ENCODE measurements at regions not wholly inside any gene's neighbourhood (a gene's known extent, or its start where the extent isn't known, plus 50 kb on each side); places are given as distances from the start of the nearest gene placed in this dataset.

GRCh38 chr5:21159510-21160059 lies 1171.6 kb upstream of the CDH18 start:
- Histone ChIP-seq H3K9me3 (ENCODE audit: severe bottlenecking) (no peaks in the 10 kb centered on the region), H3K27ac (ENCODE audit: poor library complexity, severe bottlenecking) (no peak overlapping the region), H3K4me1 (ENCODE audit: insufficient read depth, poor library complexity, severe bottlenecking) (peaks cover 11% of the 10 kb centered on the region), H3K27me3 (ENCODE audit: insufficient read depth, poor library complexity, severe bottlenecking) (no peaks in the 10 kb centered on the region), H3K36me3 (ENCODE audit: low read depth) (no peaks in the 10 kb centered on the region), H3K4me3 (ENCODE audit: severe bottlenecking) (no peak overlapping the region)
- ATAC-seq (ENCODE audit: low read depth) (peak; percentile 91), DNase-seq (ENCODE audit: low spot score) (no peak)
- no peak for TF ChIP-seq CTCF (IDR thresholded peaks at IDR 0.05; ENCODE audit: poor library complexity, severe bottlenecking)

GRCh38 chr5:21154526-21154925 lies 1166.5 kb upstream of the CDH18 start:
- TF ChIP-seq CTCF (IDR thresholded peaks at IDR 0.05; ENCODE audit: poor library complexity, severe bottlenecking), result no peak
- no peaks in the 10 kb centered on the region for H3K27me3 ChIP-seq (ENCODE audit: insufficient read depth, poor library complexity, severe bottlenecking)
- no peaks in the 10 kb centered on the region for H3K36me3 ChIP-seq (ENCODE audit: low read depth)
- no peak overlapping the region for H3K4me3 ChIP-seq (ENCODE audit: severe bottlenecking)
- no peaks in the 10 kb centered on the region for H3K9me3 ChIP-seq (ENCODE audit: severe bottlenecking)
- DNase-seq (ENCODE audit: low spot score), result peak; percentile 58
- peaks cover 20% of the 10 kb centered on the region for H3K4me1 ChIP-seq (ENCODE audit: insufficient read depth, poor library complexity, severe bottlenecking)
- H3K27ac ChIP-seq (ENCODE audit: poor library complexity, severe bottlenecking), result no peak overlapping the region
- ATAC-seq (ENCODE audit: low read depth), result peak; percentile 60

- Histone ChIP-seq H3K4me1 (ENCODE audit: insufficient read depth, poor library complexity, severe bottlenecking) (peaks cover 14% of the 10 kb centered on the region), H3K36me3 (ENCODE audit: low read depth) (no peaks in the 10 kb centered on the region), H3K27ac (ENCODE audit: poor library complexity, severe bottlenecking) (peak overlapping the region; percentile 37), H3K9me3 (ENCODE audit: severe bottlenecking) (no peaks in the 10 kb centered on the region), H3K4me3 (ENCODE audit: severe bottlenecking) (no peak overlapping the region), H3K27me3 (ENCODE audit: insufficient read depth, poor library complexity, severe bottlenecking) (no peaks in the 10 kb centered on the region)
- no peak for TF ChIP-seq CTCF (IDR thresholded peaks at IDR 0.05; ENCODE audit: poor library complexity, severe bottlenecking)
- peak; percentile 89 for ATAC-seq (ENCODE audit: low read depth)
- no peak for DNase-seq (ENCODE audit: low spot score)
Observed at GRCh38 chr5:21152611-21153010, 1164.6 kb upstream of the CDH18 start.

GRCh38 chr5:21145376-21145775 lies 1157.4 kb upstream of the CDH18 start:
- Histone ChIP-seq H3K36me3 (ENCODE audit: low read depth) (no peaks in the 10 kb centered on the region), H3K27me3 (ENCODE audit: insufficient read depth, poor library complexity, severe bottlenecking) (no peaks in the 10 kb centered on the region), H3K27ac (ENCODE audit: poor library complexity, severe bottlenecking) (no peak overlapping the region), H3K4me3 (ENCODE audit: severe bottlenecking) (no peak overlapping the region), H3K9me3 (ENCODE audit: severe bottlenecking) (no peaks in the 10 kb centered on the region), H3K4me1 (ENCODE audit: insufficient read depth, poor library complexity, severe bottlenecking) (no peaks in the 10 kb centered on the region)
- DNase-seq (ENCODE audit: low spot score) (no peak), ATAC-seq (ENCODE audit: low read depth) (no peak)
- TF ChIP-seq CTCF (IDR thresholded peaks at IDR 0.05; ENCODE audit: poor library complexity, severe bottlenecking), result no peak

- TF ChIP-seq CTCF (IDR thresholded peaks at IDR 0.05; ENCODE audit: poor library complexity, severe bottlenecking), result no peak
Observed at GRCh38 chr5:21143686-21144085, 1155.7 kb upstream of the CDH18 start.

More at GRCh38 chr5:21143686-21144085, 1155.7 kb upstream of the CDH18 start:
- no peak overlapping the region for H3K27ac ChIP-seq (ENCODE audit: poor library complexity, severe bottlenecking)
- H3K9me3 ChIP-seq (ENCODE audit: severe bottlenecking), result no peaks in the 10 kb centered on the region
- H3K4me3 ChIP-seq (ENCODE audit: severe bottlenecking), result no peak overlapping the region
- DNase-seq (ENCODE audit: low spot score), result no peak
- H3K4me1 ChIP-seq (ENCODE audit: insufficient read depth, poor library complexity, severe bottlenecking), result no peaks in the 10 kb centered on the region
- ATAC-seq (ENCODE audit: low read depth), result 0 out of 3 replicates have a peak, but pooled peaks have one; percentile 35
- no peaks in the 10 kb centered on the region for H3K27me3 ChIP-seq (ENCODE audit: insufficient read depth, poor library complexity, severe bottlenecking)
- H3K36me3 ChIP-seq (ENCODE audit: low read depth), result no peaks in the 10 kb centered on the region

Data from RWPE2 (cell line).